BE2C (cell line): ENCODE measurements at regions not wholly inside any gene's neighbourhood (a gene's known extent, or its start where the extent isn't known, plus 50 kb on each side); places are given as distances from the start of the nearest gene placed in this dataset.
"Not testable (repeated sequence)": the region's sequence is repeated elsewhere in the genome, so short reads cannot be mapped to it uniquely, and the experiment has no call there.

Experiments
- DNase-seq: peaks from one replicate; pipeline ENCODE4 v3.0.0-alpha.2; 2020
- H3K27me3 ChIP-seq: fragments of 250-450 bp; sonication (Bioruptor Pico); 2 replicates; pipeline ENCODE4 v1.5.1; 2020; ENCODE audit warnings: mild to moderate bottlenecking
- H3K36me3 ChIP-seq: fragments of 250-450 bp; sonication (Bioruptor Pico); 2 replicates; pipeline ENCODE4 v1.5.1; 2020; ENCODE audit warnings: mild to moderate bottlenecking
- H3K4me1 ChIP-seq: fragments of 250-450 bp; sonication (Bioruptor Pico); 2 replicates; pipeline ENCODE4 v1.5.1; 2020
- H3K4me3 ChIP-seq: 2 replicates; pipeline ENCODE4 v1.5.1; 2011; ENCODE audit warnings: low read depth, low read length
- H3K9me3 ChIP-seq: fragments of 250-450 bp; sonication (Bioruptor Pico); 2 replicates; pipeline ENCODE4 v1.5.1; 2020
- CTCF ChIP-seq: IDR thresholded peaks from 2 replicates; pipeline ENCODE4 v1.5.1; 2012; ENCODE audit warnings: mild to moderate bottlenecking, low read depth, low read length

DNA sequence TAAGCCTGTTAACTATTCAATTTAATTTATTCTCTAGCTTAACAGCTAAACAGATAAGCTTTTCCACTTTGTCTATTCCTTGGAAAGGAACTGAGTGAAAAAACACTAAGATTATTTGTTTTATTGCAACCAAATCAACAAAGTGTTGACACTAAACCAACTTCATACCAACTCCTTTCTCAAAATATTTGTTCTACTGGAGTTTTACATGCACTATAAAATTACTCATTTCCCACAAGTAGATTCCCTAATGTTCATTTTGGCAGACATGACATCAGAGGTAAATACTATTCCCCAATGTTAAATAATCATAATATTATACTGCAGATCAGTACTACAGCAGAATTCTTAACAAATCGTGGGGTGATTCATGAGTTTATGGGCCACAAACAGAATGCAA is 231.4 kb downstream of the TTC6 start:
- Histone ChIP-seq H3K27me3 (peaks cover 3% of the 10 kb centered on the region; the same call in 1 of the 2 replicates), H3K4me3 (no peak overlapping the region), H3K36me3 (no peaks in the 10 kb centered on the region), H3K9me3 (no peaks in the 10 kb centered on the region), H3K4me1 (no peaks in the 10 kb centered on the region)
- DNase-seq: no peak
- no peak for TF ChIP-seq CTCF

- DNase-seq: no peak
Measured at GRCh38 chr14:37830271-37830670, 234.8 kb downstream of the TTC6 start.

DNA sequence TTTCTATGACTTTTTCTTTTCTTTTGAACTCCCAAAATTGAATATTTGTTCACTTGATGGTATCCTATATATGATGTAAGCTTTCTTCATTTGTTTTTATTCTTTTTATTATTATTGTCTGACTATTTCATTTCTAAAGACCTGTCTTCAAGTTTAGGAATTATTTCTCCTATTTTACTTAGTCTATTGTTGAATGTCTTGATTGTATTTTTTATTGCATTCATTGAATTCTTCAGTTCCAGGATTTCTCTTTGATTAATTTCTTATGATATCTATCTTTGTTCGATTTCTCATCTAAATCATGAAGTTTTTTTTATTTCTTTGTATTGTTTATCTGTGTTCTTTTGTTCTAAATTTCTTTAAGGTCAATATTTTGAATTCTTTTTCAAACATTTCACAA is 238.8 kb downstream of the TTC6 start:
- Histone ChIP-seq H3K4me1 (no peaks in the 10 kb centered on the region), H3K36me3 (no peaks in the 10 kb centered on the region), H3K9me3 (no peaks in the 10 kb centered on the region), H3K4me3 (no peak overlapping the region), H3K27me3 (no peaks in the 10 kb centered on the region)
- no peak for TF ChIP-seq CTCF
- no peak for DNase-seq

More at GRCh38 chr14:37830271-37830670, 234.8 kb downstream of the TTC6 start:
- no peak for TF ChIP-seq CTCF
- H3K9me3 ChIP-seq: no peaks in the 10 kb centered on the region
- no peaks in the 10 kb centered on the region for H3K36me3 ChIP-seq
- H3K4me1 ChIP-seq: no peaks in the 10 kb centered on the region
- no peak overlapping the region for H3K4me3 ChIP-seq
- H3K27me3 ChIP-seq: peaks cover 3% of the 10 kb centered on the region; the same call in 1 of the 2 replicates

DNA sequence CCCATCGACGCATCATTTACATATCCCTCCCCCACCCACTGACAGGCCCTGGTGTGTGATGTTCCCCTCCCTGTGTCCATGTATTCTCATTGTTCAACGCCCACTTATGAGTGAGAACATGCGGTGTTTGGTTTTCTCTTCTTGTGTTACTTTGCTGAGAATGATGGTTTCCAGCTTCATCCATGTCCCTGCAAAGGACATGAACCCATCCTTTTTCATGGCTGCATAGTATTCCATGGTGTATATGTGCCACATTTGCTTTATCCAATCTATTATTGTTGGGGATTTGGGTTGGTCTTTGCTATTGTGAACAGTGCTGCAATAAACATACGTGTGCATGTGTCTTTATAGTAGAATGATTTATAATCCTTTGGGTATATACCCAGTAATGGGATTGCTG is 243.3 kb downstream of the TTC6 start:
- H3K4me3 ChIP-seq, H3K9me3 ChIP-seq, H3K4me1 ChIP-seq, H3K36me3 ChIP-seq, DNase-seq, H3K27me3 ChIP-seq: not testable (repeated sequence)

- not testable (repeated sequence) for H3K9me3 ChIP-seq, DNase-seq, H3K4me1 ChIP-seq, H3K36me3 ChIP-seq, H3K4me3 ChIP-seq, H3K27me3 ChIP-seq
Measured at GRCh38 chr14:37841039-37841438, 245.6 kb downstream of the TTC6 start.

GRCh38 chr14:37842106-37842505 is 246.7 kb downstream of the TTC6 start:
- DNase-seq: no peak
- TF ChIP-seq CTCF: no peak
- Histone ChIP-seq H3K4me1 (no peaks in the 10 kb centered on the region), H3K9me3 (no peaks in the 10 kb centered on the region), H3K36me3 (no peaks in the 10 kb centered on the region), H3K27me3 (peaks cover 6% of the 10 kb centered on the region), H3K4me3 (no peak overlapping the region)

GRCh38 chr14:37843954-37844607 is 248.7 kb downstream of the TTC6 start:
- Histone ChIP-seq H3K36me3 (no peaks in the 10 kb centered on the region), H3K9me3 (no peaks in the 10 kb centered on the region), H3K4me1 (no peaks in the 10 kb centered on the region), H3K27me3 (peaks cover 13% of the 10 kb centered on the region), H3K4me3 (no peak overlapping the region)
- no peak for TF ChIP-seq CTCF
- no peak for DNase-seq
